ENCODE measurements at regions not wholly inside any gene's neighbourhood (a gene's known extent, or its start where the extent isn't known, plus 50 kb on each side); places are given as distances from the start of the nearest gene placed in this dataset.

- no peak for TF ChIP-seq CTCF (IDR thresholded peaks at IDR 0.05; ENCODE audit: borderline replicate concordance, extremely low read depth, insufficient read depth)
- FAIRE-seq, result no peak
- Histone ChIP-seq H3K36me3 (ENCODE audit: control insufficient read depth in 2 of 3, insufficient read depth in 3 of 3, low read length in 3 of 3) (no peaks in the 10 kb centered on the region), H3K27ac (ENCODE audit: low read depth in 2 of 2, low read length in 2 of 2) (no peak overlapping the region), H3K9ac (ENCODE audit: low read length in 3 of 3) (no peak overlapping the region), H3K9me3 (ENCODE audit: control insufficient read depth in 2 of 3, insufficient read depth in 1 of 3, low read length in 3 of 3) (no peaks in the 10 kb centered on the region), H3K4me1 (ENCODE audit: control insufficient read depth in 2 of 3, insufficient read depth in 2 of 3, low read depth in 1 of 3, low read length in 3 of 3) (no peaks in the 10 kb centered on the region), H3K27me3 (ENCODE audit: control insufficient read depth, insufficient read depth, low read length) (no peaks in the 10 kb centered on the region), H3K4me3 (ENCODE audit: low read length in 3 of 3) (no peak overlapping the region)
- intact Hi-C loops (cut with DNase I), result no loop called here
- DNase-seq, result no peak
These were observed 251.1 kb downstream of the MRTFB start for GRCh38 chr16:14322186-14322585.

GRCh38 chr16:14321542-14321941 is 250.4 kb downstream of the MRTFB start:
- H3K4me1 ChIP-seq (ENCODE audit: control insufficient read depth in 2 of 3, insufficient read depth in 2 of 3, low read depth in 1 of 3, low read length in 3 of 3), result no peaks in the 10 kb centered on the region
- H3K27ac ChIP-seq (ENCODE audit: low read depth in 2 of 2, low read length in 2 of 2), result no peak overlapping the region

GRCh38 chr16:14320406-14320805 is 249.3 kb downstream of the MRTFB start:
- Histone ChIP-seq H3K36me3 (ENCODE audit: control insufficient read depth in 2 of 3, insufficient read depth in 3 of 3, low read length in 3 of 3) (no peaks in the 10 kb centered on the region), H3K27ac (ENCODE audit: low read depth in 2 of 2, low read length in 2 of 2) (no peak overlapping the region), H3K9ac (ENCODE audit: low read length in 3 of 3) (no peak overlapping the region), H3K9me3 (ENCODE audit: control insufficient read depth in 2 of 3, insufficient read depth in 1 of 3, low read length in 3 of 3) (no peaks in the 10 kb centered on the region), H3K4me3 (ENCODE audit: low read length in 3 of 3) (no peak overlapping the region), H3K27me3 (ENCODE audit: control insufficient read depth, insufficient read depth, low read length) (no peaks in the 10 kb centered on the region), H3K4me1 (ENCODE audit: control insufficient read depth in 2 of 3, insufficient read depth in 2 of 3, low read depth in 1 of 3, low read length in 3 of 3) (no peaks in the 10 kb centered on the region)
- FAIRE-seq (no peak), DNase-seq (no peak)
- TF ChIP-seq CTCF (IDR thresholded peaks at IDR 0.05; ENCODE audit: borderline replicate concordance, extremely low read depth, insufficient read depth), result no peak
- intact Hi-C loops (cut with DNase I), result no loop called here

More at GRCh38 chr16:14321542-14321941, 250.4 kb downstream of the MRTFB start:
- TF ChIP-seq CTCF (IDR thresholded peaks at IDR 0.05; ENCODE audit: borderline replicate concordance, extremely low read depth, insufficient read depth), result no peak
- intact Hi-C loops (cut with DNase I), result no loop called here
- Histone ChIP-seq H3K27me3 (ENCODE audit: control insufficient read depth, insufficient read depth, low read length) (no peaks in the 10 kb centered on the region), H3K9me3 (ENCODE audit: control insufficient read depth in 2 of 3, insufficient read depth in 1 of 3, low read length in 3 of 3) (no peaks in the 10 kb centered on the region), H3K9ac (ENCODE audit: low read length in 3 of 3) (no peak overlapping the region), H3K4me3 (ENCODE audit: low read length in 3 of 3) (no peak overlapping the region), H3K36me3 (ENCODE audit: control insufficient read depth in 2 of 3, insufficient read depth in 3 of 3, low read length in 3 of 3) (no peaks in the 10 kb centered on the region)
- FAIRE-seq (no peak), DNase-seq (no peak)
